ENCODE measurements at regions not wholly inside any gene's neighbourhood (a gene's known extent, or its start where the extent isn't known, plus 50 kb on each side); places are given as distances from the start of the nearest gene placed in this dataset.

DNA sequence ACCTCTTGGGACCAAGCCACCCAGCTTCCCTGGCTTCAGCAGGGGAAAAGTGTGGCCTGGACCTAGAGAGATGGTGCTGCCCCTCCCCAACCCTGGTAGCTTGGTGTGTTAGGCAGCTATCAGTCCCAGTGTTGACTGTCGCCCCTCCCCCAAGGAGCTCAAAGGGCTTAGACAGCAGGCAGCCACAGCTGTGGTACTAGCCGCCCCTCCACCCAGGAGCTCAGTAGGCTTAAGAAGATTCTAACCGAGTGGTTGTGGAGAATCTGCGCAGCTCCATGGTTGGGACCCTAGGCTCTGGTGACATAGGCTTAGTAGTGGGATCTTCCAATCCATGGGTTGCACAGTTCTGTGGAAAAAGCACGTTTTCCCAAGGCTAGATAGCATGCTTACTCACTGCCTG, 458.4 kb upstream of the LRRC4C start:
- Histone ChIP-seq H3K27ac (no peak overlapping the region), H3K4me3 (no peak overlapping the region), H3K4me1 (replicated peaks in 1 of 2) (no peaks in the 10 kb centered on the region)
- in situ Hi-C loops (cut with MboI; ENCODE audit: low pct_unique_long_range_greater_than_20kb in 2 of 9, low sequenced_read_pairs in 9 of 9, unreplicated experiment in 9 of 9), result no loop called here
- WGBS, 10 experiments, result 6 to 43% methylated on average over 2 to 3 of the region's 5 CpGs; no CpG with 5 or more reads in 8 of the 10 experiments
- ATAC-seq (replicated peaks in 6 of 8), result no peak

DNA sequence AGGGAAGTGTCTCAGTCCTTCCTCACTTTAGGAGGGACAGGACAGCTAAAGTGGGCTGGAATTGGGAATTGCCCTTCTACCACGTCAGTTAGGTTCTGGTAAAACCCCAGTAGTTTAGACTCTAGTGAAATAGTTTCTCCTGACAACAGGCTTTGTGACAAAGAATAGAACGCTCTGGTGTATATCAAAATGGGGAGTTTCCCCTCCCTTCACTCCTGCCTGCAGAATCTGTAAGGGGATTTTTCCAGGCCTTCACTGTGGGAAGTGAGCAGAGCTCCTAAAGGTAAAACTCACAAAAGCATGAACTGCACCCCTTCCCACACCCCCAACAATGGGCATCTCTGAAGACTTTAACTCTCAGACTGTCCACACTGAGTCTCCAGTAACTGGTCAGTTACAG, 460.9 kb upstream of the LRRC4C start:
- in situ Hi-C loops (cut with MboI; ENCODE audit: low pct_unique_long_range_greater_than_20kb in 2 of 9, low sequenced_read_pairs in 9 of 9, unreplicated experiment in 9 of 9), result no loop called here
- no peak overlapping the region for H3K4me3 ChIP-seq
- H3K4me1 ChIP-seq (replicated peaks in 1 of 2), result no peaks in the 10 kb centered on the region
- no peak overlapping the region for H3K27ac ChIP-seq
- no peak for ATAC-seq (replicated peaks in 6 of 8)
- WGBS, 10 experiments, result 0 to 100% (median 39%) methylated on average over 1 to 2 of the region's 2 CpGs; no CpG with 5 or more reads in 5 of the 10 experiments

DNA sequence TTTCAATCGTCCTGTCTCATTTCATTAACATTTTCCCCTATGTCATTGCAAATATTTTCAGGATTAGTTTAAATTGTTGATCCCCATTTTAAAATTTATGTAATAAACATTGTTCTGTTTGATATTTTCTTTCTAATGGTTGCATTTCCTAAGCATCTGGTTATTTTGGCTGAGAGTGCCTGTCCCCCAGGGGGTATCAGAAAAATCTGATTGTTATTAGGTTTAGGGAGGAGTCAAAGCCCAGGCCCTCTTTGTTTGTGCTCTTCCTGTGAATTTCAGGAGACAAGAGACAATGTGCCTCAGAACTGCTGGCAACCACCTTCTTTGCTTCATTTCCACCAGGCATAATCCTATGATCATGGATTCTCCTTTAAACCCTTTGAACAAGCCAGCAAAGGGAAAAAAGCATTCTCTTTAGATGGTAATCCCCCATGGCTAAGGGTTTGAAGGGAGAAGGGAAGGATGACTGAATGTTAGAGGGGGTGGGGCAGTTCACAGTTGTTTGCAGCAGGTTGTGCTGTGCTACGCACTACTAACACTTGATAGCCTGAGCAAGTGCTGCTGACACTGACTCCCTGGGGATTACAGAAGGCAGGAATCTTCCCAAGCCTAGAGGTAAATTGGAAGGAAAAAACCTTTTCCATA, 462.4 kb upstream of the LRRC4C start:
- WGBS, 10 experiments, result 0 to 85% (median 44%) methylated on average over 1 of the region's 2 CpGs; no CpG with 5 or more reads in 2 of the 10 experiments
- in situ Hi-C loops (cut with MboI; ENCODE audit: low pct_unique_long_range_greater_than_20kb in 2 of 9, low sequenced_read_pairs in 9 of 9, unreplicated experiment in 9 of 9), result no loop called here
- Histone ChIP-seq H3K27ac (no peak overlapping the region), H3K4me1 (replicated peaks in 1 of 2) (no peaks in the 10 kb centered on the region), H3K4me3 (no peak overlapping the region)
- no peak for ATAC-seq (replicated peaks in 6 of 8)

DNA sequence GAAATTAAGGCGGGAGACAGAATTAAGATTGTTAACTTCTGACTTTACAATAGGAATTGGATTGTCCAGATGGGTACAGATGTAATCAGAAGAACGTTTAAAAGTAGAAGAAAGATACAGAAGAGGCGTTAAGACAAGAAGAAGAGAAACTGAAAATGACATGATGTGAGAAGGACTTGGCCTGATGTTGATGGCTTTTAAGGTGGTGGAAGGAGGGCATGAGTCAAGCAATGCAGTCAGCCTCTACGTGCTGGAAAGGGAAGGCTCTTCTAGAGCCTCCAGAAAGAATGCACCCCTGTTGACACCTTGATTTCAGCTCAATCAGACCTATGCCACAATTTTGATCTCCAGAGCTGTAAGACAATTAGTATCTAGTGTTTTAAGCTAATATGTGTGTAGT, 466.9 kb upstream of the LRRC4C start:
- 4 to 100% (median 79%) methylated on average over 1 to 4 of the region's 4 CpGs for WGBS, 10 experiments
- no peak for ATAC-seq (replicated peaks in 6 of 8)
- no peaks in the 10 kb centered on the region for H3K4me1 ChIP-seq (replicated peaks in 1 of 2)
- no peak overlapping the region for H3K27ac ChIP-seq
- no peak overlapping the region for H3K4me3 ChIP-seq
- in situ Hi-C loops (cut with MboI; ENCODE audit: low pct_unique_long_range_greater_than_20kb in 2 of 9, low sequenced_read_pairs in 9 of 9, unreplicated experiment in 9 of 9), result no loop called here

DNA sequence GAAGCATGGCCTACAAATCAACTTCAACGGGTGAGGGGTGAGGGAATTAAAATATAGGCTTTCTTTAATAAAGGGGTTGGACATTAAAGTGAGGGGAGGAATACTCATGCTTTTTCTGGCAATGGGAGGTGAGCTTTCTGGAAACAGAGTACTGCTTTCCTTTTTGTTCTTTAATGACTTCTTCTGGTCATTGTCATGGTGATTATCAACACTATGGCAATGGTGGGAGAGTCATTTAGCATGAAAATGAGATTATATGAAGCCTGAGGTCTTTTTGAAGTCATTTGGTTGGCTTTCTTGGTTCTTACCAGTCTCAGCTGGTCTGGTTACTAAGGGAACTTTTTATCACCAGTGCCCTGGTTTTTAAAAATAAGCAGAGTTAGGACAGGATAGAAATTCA, 475.8 kb upstream of the LRRC4C start:
- no peak overlapping the region for H3K27ac ChIP-seq
- peak in 3 of 8 experiments; percentile 56 to 64 (median 58) for ATAC-seq (replicated peaks in 6 of 8)
- no peak overlapping the region for H3K4me3 ChIP-seq
- in situ Hi-C loops (cut with MboI; ENCODE audit: low pct_unique_long_range_greater_than_20kb in 2 of 9, low sequenced_read_pairs in 9 of 9, unreplicated experiment in 9 of 9), result no loop called here
- H3K4me1 ChIP-seq (replicated peaks in 1 of 2), result peaks cover 0 to 4% of the 10 kb centered on the region in 2 donors
- 0% methylated on average over 1 of the region's 1 CpG; no CpG with 5 or more reads in 6 of the 10 experiments for WGBS, 10 experiments

- Histone ChIP-seq H3K4me1 (replicated peaks in 1 of 2) (peaks cover 0 to 4% of the 10 kb centered on the region in 2 donors), H3K27ac (no peak overlapping the region), H3K4me3 (no peak overlapping the region)
- in situ Hi-C loops (cut with MboI; ENCODE audit: low pct_unique_long_range_greater_than_20kb in 2 of 9, low sequenced_read_pairs in 9 of 9, unreplicated experiment in 9 of 9), result no loop called here
- no peak for ATAC-seq (replicated peaks in 6 of 8)
- WGBS, 10 experiments, result 0 to 91% (median 35%) methylated on average over 1 of the region's 1 CpG; no CpG with 5 or more reads in 2 of the 10 experiments
These were observed 476.3 kb upstream of the LRRC4C start for GRCh38 chr11:41935795-41936194.

DNA sequence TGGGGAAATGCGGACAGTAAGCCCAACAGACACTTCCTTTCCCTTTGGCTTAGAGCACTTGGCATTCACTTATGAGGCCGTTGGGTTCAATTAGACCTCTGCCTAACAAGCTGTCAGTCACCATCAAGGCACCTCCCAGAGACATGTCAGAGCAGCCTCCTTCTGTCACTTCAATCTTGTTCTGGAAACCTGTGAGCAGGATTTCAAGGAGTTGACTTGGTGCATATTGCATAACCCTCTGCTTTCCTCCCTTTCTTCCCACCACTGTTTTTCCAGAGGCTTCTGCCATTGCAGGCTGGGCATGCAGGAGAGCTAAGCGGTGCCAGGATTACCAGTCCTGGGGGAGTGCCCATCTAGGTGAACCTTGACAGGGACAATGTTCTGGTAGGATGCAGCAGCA, 484.2 kb upstream of the LRRC4C start:
- H3K4me3 ChIP-seq, result no peak overlapping the region
- no peak overlapping the region for H3K27ac ChIP-seq
- ATAC-seq (replicated peaks in 6 of 8), result no peak
- 13 to 100% (median 57%) methylated on average over 1 to 3 of the region's 3 CpGs; no CpG with 5 or more reads in 3 of the 10 experiments for WGBS, 10 experiments
- H3K4me1 ChIP-seq (replicated peaks in 1 of 2), result no peaks in the 10 kb centered on the region
- in situ Hi-C loops (cut with MboI; ENCODE audit: low pct_unique_long_range_greater_than_20kb in 2 of 9, low sequenced_read_pairs in 9 of 9, unreplicated experiment in 9 of 9), result no loop called here

- H3K27ac ChIP-seq, result no peak overlapping the region
- no peak overlapping the region for H3K4me3 ChIP-seq
- peaks cover 0 to 6% of the 10 kb centered on the region in 2 donors for H3K4me1 ChIP-seq (replicated peaks in 1 of 2)
- in situ Hi-C loops (cut with MboI; ENCODE audit: low pct_unique_long_range_greater_than_20kb in 2 of 9, low sequenced_read_pairs in 9 of 9, unreplicated experiment in 9 of 9), result no loop called here
- no peak for ATAC-seq (replicated peaks in 6 of 8)
- 0 to 100% (median 90%) methylated on average over 1 to 6 of the region's 12 CpGs; no CpG with 5 or more reads in 2 of the 10 experiments for WGBS, 10 experiments
These were observed 487.9 kb upstream of the LRRC4C start for GRCh38 chr11:41947392-41947791.

DNA sequence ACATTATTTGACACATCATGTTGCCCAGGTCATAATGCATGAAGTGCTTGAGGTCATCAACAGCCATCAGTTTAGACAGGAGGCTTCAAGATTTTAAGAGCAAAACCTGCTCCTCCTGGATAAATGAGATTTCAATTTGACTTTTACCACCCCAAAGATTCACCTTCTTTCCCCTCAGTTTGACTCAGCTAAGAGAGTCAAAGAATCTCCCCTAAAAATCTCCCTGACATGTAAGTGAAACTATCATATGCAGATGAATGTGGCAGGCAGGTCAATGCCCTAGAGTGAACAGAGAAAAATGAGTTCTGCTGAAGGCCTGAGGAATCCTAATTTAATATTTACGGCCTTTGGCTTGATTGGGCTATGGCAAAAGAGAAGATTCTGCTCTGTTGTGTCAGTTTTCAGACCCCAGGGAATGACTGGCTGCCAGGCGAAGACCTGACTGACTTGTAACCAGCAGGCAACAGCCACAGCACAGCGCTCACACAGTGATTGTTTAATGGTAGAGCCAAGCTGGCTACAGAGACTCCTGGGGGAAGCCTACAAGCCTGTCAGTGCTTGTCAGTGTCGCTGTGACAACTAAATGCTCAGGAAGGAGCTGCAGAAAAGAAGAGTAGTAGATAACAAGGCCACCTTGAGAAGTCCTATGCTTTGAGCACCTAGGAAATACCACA, 491.2 kb upstream of the LRRC4C start:
- ATAC-seq (replicated peaks in 6 of 8), result peak in 2 of 8 experiments; percentile 47 to 58
- Histone ChIP-seq H3K27ac (no peak overlapping the region), H3K4me3 (no peak overlapping the region), H3K4me1 (replicated peaks in 1 of 2) (peaks cover 0 to 12% of the 10 kb centered on the region in 2 donors)
- WGBS, 10 experiments, result 0 to 100% (median 72%) methylated on average over 1 to 4 of the region's 4 CpGs; no CpG with 5 or more reads in 3 of the 10 experiments
- in situ Hi-C loops (cut with MboI; ENCODE audit: low pct_unique_long_range_greater_than_20kb in 2 of 9, low sequenced_read_pairs in 9 of 9, unreplicated experiment in 9 of 9), result no loop called here

GRCh38 chr11:41954034-41954433, 494.6 kb upstream of the LRRC4C start:
- no peak overlapping the region for H3K27ac ChIP-seq
- in situ Hi-C loops (cut with MboI; ENCODE audit: low pct_unique_long_range_greater_than_20kb in 2 of 9, low sequenced_read_pairs in 9 of 9, unreplicated experiment in 9 of 9), result no loop called here
- no peak overlapping the region for H3K4me3 ChIP-seq
- ATAC-seq (replicated peaks in 6 of 8), result no peak
- H3K4me1 ChIP-seq (replicated peaks in 1 of 2), result peaks cover 0 to 12% of the 10 kb centered on the region in 2 donors

GRCh38 chr11:41955066-41955465, 495.6 kb upstream of the LRRC4C start:
- Histone ChIP-seq H3K4me3 (no peak overlapping the region), H3K27ac (no peak overlapping the region), H3K4me1 (replicated peaks in 1 of 2) (peaks cover 0 to 12% of the 10 kb centered on the region in 2 donors)
- ATAC-seq (replicated peaks in 6 of 8), result no peak
- in situ Hi-C loops (cut with MboI; ENCODE audit: low pct_unique_long_range_greater_than_20kb in 2 of 9, low sequenced_read_pairs in 9 of 9, unreplicated experiment in 9 of 9), result no loop called here
- WGBS, 10 experiments, result 0 to 100% (median 94%) methylated on average over 1 to 2 of the region's 2 CpGs; no CpG with 5 or more reads in 1 of the 10 experiments

DNA sequence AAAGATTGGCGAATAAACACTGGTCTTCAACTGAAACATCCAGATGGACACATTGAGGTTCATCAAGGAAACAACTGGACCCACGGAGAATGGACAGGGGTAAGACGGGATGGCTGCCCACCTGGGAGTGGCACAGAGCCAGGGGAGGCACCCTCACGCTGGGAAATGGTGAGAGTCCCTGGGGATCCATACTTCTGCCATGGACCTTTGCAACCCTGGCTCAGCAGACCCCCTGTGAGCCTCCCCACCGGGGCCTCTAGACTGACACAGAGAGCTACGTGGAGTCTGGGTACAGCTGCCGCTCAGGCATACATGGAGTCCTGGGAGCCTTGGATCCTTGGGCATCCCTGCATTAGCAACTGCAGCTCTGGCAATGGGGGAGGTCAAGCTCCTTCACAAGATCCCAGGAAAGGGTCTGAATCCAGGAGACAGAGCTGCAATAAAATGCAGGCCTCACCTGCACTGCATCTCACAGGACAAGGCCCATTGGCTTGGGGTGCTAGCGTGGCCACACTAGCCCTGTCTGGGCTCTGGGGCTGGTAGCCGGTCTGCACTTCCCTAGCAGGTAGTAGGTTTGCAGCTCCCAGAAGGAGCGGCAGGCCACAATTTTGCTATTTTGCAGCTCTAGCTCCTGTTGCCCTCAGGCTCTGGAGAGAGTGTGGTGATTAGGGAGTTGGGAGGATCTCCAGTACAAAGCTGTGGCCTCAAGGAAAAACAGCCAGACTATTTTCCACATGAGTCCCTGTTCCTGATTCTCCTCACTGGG, 496.4 kb upstream of the LRRC4C start:
- Histone ChIP-seq H3K4me1 (replicated peaks in 1 of 2) (peaks cover 0 to 7% of the 10 kb centered on the region in 2 donors), H3K4me3 (no peak overlapping the region), H3K27ac (no peak overlapping the region)
- ATAC-seq (replicated peaks in 6 of 8), result peak in 1 of 8 experiments; percentile 54
- in situ Hi-C loops (cut with MboI; ENCODE audit: low pct_unique_long_range_greater_than_20kb in 2 of 9, low sequenced_read_pairs in 9 of 9, unreplicated experiment in 9 of 9), result no loop called here
- WGBS, 10 experiments, result 17 to 100% (median 92%) methylated on average over 1 to 5 of the region's 10 CpGs; no CpG with 5 or more reads in 3 of the 10 experiments

GRCh38 chr11:41963406-41963805, 504.0 kb upstream of the LRRC4C start:
- Histone ChIP-seq H3K4me3 (no peak overlapping the region), H3K4me1 (replicated peaks in 1 of 2) (no peaks in the 10 kb centered on the region), H3K27ac (no peak overlapping the region)
- in situ Hi-C loops (cut with MboI; ENCODE audit: low pct_unique_long_range_greater_than_20kb in 2 of 9, low sequenced_read_pairs in 9 of 9, unreplicated experiment in 9 of 9), result no loop called here
- no peak for ATAC-seq (replicated peaks in 6 of 8)
- 0 to 75% (median 42%) methylated on average over 1 of the region's 1 CpG; no CpG with 5 or more reads in 2 of the 10 experiments for WGBS, 10 experiments
